GM18519 (cell line): ENCODE measurements at regions not wholly inside any gene's neighbourhood (a gene's known extent, or its start where the extent isn't known, plus 50 kb on each side); places are given as distances from the start of the nearest gene placed in this dataset.

Experiments used
- ATAC-seq: cut with Tn5 transposase; IDR thresholded peaks from one replicate; pipeline ENCODE4 v1.9.1; 2021; ENCODE audit warnings: mild to moderate bottlenecking, moderate library complexity; ENCODE audit not compliant: unreplicated experiment, low FRiP score

DNA sequence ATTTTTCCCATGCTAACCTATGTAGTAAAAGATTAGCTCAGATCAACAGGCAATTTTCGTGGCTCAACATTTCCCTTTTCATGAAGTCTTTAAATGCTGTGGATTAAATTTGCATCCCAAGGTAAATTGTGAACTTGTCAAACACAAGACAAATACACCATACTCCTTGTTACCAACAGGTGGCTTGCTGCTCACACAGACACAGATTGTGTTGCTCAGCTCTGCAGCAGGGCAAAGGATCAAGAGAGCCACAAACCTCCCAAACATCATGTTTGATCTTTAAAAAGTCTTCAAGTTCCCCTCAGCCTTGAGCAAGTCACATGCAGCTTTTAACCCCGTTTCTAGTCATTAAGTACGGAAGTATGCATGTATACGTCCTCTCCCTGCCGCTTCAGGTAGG lies 119.6 kb upstream of the CNTNAP4 start:
- ATAC-seq, result no peak

DNA sequence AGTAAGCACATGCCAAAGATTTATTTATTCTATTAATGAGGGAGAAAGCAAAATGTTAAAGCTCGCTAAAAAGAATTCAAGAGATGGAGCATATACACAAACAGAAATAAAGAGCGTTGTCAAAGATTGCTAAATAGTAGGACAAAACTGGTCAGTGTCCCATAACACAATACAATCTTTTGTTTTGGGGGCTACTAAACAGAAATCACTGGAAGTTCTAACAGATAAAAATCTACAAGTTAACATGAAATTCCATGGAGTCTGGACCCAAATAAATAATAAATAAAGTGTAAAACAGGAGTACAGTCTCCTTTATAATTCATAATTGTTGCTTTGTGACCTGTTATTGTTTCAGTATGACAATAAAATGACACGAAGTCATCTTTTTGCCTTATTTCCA lies 115.2 kb upstream of the CNTNAP4 start:
- ATAC-seq, result no peak

DNA sequence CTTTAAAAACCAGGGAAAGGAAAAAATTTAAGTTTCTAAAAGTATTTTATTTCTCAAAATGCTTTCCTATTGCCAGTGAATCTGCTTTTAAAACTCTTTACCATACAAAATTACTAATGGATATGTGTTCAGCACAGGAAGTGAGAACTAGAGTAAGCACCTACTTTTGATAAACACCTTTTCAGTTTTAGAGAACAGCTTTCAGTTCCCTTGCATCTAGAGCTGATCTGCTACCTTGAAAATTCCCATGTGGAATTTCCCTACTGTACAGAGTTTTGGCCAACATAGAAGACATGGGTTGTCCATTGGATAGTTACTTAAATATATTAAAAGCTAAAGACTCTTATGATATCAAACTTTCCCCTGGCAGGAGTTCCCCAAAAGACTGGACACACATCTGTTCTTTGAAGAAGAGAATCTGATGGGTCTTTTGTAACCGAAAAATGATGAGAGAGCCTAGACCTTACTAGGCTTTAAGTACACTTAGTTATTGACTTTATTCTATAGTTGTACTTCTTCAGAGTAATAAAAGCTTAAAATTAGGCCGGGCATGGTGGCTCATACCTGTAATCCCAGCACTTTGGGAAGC lies 112.1 kb upstream of the CNTNAP4 start:
- no peak for ATAC-seq

DNA sequence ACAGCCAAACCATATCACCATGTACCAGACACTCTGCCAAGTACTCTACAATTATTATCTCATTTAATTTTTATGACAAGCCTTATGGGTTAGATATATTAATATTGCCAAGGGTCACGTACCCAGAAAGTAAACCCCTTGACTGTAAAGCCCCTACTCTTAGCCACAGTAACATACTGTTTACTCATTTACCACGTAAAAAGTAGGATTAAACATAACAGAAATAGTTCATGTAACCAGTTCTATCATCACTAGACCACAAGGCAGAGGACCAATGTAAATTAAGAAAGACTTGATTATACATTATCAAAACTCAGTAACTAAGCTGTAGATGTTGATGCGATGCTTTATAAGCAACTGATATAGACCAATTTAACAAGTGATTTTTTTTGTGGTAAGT lies 101.5 kb upstream of the CNTNAP4 start:
- peak; percentile 9 for ATAC-seq

DNA sequence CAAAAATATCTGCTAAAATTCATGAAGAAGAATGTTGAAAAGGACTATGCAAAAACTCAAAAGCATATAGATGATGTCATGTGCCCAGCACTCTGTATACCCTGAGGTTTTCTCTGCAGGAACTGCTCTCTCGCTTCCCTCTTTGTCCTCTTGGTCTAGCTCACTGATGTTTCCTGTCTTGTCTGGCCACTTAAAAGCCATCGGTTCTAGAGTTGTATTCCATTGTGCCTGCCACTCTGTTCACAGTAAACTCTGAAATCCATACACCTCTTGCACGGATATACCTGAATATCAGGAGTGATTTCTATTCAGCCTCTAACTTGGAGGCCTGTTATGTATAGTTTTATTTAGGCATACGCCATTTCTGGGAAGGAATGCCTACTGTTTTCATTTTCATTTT lies 101.0 kb upstream of the CNTNAP4 start:
- peak; percentile 81 for ATAC-seq

DNA sequence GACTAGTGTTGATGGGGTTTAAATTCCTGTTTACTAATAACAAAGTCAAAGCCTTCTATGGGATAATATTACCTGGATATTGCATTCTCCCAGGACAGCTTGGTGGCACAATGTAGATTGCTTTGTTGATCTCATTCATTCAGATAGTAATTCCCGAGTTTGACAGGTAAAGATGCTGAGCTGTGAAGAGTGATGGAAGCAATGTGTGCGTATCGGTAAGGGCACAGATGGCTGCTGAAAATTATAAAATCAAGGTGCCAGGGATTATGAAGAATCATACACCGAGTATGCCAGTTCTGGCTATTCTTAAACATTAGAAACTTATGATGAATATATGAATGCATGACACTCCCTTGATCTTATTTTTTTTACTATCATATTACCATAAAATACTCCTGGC lies 100.6 kb upstream of the CNTNAP4 start:
- no peak for ATAC-seq

DNA sequence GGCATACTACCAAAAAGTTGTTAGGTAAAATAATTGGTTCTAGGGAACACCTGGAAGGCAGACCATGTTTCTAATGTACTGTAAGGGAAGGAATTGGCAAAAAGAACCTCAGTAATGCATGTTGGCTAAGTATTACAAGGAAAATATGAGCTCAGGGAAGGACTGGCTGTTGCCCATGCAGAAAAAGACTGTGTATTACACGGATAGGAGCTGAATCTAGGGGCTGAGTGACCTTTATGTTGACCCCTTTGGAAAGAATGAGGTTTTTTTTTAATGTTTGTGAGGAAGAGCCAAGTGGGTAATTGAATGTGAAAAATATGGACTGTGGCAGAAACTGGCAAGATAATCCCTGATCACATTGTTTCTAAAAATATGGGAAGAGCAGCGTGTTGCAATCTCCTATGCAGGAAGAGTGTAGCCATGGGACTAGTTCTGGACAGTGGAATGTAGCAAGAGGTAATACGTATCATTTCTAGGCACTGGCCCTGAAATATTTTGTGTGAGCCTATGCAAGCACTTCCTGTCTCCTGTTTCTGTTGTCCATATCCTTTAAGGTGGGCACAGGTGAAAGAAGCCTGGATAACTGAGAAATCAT lies 95.1 kb upstream of the CNTNAP4 start:
- ATAC-seq, result no peak

DNA sequence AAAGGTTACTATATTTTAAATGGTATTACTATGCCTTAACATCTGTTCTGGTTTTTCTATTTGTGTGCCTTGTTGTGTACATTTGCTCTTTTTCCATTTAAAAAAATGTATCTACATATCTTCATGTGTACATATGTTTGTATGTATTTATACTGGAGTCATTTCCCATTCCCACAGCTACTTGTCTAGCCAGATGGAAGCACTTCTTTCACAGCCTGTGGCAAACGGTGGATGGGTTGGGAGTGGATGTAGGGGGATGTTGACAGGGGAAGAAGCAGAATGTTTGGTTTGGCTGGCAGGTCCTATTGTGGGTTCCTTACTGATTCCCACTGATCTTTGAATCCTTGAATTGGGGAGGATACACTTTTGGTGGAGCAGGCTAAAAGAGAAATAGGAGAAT lies 93.6 kb upstream of the CNTNAP4 start:
- no peak for ATAC-seq

DNA sequence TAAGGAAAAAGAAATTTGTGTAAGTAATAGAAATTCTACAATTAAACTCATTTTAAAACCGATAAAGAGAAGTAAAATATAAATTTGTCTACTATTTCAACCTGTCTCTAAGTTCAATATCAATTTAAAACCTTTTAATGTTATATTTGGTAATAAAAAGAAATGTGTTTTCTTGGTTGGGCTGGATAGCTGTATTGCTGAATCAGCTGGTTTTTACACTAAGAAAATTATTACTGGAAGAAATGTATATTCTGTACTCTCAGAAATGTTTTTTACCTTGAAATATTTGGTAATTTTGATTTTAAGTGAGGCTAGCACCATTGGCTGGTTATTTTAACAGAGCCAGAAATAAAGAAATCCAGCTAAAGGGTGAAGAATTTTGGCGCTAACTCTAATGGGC lies 87.1 kb upstream of the CNTNAP4 start:
- ATAC-seq, result no peak

DNA sequence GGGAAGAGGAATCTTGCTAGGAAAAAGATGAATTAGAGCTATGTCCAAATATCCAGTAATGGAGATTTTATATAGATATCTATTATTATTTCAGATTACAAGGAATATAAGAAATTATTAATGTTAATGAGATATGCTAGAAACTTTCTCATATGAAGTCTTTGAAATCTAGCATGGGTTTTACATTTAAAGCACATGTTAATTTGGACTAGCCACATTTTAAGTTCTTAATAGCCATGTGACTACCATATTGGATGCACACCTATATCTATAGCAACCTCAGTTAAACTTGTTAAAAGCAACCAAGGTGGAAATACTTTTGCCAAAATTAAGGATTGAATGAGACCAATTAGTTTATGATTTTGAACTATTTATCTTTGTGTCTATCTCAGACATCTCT lies 86.7 kb upstream of the CNTNAP4 start:
- ATAC-seq, result no peak

DNA sequence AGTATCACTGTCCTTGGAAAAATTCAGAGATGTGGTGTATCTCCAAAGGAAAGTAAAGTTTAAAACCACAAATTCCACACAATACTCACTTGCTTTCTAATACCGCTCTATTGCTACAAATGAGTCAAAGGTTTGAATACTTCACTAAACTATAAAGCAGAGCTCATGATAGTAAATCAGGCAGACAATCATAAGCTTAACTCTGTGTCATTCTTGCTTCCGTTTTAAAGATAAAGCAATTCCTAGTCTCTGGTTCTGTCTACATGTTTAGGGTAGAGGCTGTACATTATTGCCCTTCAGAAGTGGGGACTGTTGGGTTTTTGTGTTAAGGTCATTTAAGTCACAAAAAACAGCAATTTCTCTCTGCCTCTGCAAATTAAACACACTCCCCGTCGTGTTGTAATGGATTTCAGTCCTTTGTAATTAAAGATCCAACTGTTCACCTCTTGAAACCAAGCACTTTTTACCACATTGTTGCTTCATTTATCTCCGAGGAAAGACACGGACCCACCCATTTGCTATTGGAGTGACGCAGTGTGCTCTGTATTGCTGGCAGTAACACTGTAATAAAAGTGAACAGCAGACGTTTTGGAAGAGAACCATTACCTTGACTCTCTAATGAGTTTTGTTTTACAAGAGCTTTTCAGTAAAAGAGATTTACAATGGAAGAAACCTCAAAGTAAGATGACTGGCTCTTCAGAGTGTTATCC lies 83.1 kb upstream of the CNTNAP4 start:
- no peak for ATAC-seq

DNA sequence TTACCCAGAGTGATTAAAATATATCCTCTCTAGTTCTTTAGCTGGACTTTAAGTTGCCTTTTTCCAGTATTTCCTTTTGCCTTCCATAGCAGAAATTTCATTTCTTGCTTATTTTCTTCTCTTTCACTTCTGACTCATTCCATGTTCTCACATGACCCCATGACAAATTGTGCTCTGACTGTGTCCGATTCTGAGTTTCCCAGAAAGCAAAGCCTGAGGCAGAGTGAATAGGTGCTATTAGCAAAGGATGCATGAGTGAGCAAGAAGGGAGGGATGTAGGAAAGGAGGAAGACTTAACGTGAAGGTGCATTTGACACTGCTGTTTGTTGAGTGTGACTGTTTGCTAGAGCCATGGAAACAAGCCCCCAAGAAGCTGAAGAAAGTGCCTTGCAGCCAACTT lies 82.6 kb upstream of the CNTNAP4 start:
- ATAC-seq, result no peak

DNA sequence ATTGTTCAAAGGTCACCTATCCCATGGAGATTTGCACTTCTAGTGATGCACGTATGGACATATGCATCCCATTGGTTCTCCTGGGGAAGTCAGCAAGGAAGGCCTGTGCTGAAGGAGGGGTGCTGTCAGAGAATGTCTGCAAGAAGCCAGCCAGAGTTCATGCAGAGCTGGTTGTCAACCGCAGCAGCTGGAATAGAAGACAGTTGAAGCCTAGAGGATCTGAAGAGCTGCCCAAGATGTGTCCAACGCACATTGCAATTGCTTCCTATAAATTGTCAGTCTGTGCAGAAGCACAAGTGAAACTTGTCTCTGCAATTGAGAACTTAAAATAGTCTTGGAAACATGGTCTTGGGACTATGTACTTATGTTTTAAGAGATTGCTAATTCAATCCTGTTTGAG lies 82.1 kb upstream of the CNTNAP4 start:
- no peak for ATAC-seq

DNA sequence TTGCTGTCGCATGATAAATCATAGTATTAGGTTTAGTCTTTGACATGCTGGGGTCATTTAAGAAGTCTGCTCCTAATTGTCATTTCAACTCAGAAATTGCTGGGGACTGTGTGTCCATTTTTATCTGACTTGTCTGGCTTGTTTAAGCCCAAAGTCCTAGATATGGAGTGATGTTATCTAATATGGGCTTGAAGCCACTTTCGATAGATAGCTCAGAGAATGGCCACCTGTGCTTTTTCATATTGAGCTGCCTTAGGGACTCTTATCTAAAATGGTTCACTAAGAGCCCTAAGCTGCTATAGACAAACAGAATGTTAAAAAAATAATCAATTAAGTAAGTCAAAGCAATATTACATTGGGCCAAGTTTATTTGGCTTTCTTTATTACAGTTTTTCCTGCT lies 81.6 kb upstream of the CNTNAP4 start:
- no peak for ATAC-seq

DNA sequence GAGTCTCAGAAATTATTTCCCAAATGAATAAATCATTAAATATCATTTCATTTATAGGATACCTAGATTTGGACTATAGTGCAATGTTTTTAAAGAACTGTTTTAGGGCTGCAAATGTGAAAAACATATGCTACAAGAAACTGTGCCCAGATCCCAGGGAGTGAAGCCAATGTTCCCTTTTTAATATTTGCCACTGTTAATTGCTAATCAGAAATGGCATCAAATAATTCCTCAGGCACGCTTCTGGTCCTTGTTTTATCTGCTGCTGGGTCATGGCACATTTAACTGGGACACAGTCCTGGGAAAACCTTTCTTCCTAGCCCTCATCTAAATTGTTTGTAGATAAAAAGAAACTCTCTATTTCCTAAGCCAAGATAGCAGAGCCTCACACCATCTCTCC lies 79.3 kb upstream of the CNTNAP4 start:
- ATAC-seq, result no peak

DNA sequence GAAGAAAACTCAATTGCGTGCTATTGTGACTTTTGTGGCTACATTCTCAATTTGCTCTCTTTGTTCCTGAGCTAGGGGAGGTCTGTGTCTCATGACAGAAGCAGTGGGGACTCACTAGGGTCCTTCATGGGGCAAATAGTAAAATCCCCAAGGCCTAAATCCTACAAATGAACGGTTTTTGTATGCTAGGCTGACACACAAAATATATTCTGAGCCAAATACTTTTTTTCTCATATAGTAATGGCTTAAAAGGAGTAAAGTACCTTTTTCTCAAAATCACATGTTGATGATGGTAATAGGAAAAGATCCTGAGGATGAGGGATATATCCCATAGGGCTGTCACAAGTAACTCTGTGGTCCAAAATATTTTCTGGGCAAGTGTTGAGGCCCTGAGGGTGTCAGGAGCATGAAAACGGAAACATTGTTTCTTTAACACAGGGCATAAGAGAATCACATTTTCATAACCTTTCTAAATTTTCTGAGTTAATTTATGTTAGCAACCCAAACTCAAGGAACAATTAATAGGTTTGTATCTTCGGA lies 77.5 kb upstream of the CNTNAP4 start:
- no peak for ATAC-seq

DNA sequence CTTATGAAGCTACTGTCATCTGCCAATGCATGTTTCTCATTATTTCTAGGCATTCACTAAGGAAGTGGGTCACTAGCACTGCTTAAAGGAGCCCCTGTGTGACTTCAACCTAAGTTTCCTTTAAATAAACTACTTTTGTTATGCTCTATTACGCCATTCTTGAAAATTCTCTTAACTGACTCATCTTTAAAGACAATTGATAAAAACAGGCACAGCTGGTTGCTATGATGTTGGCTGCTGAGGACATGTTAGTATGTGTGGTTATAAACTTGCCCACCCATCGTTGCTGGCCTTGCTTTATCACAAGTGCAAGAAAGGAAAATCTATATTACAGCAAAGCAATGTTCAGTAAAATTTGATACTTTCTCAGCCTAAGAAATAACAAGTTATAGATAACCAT lies 75.8 kb upstream of the CNTNAP4 start:
- no peak for ATAC-seq

DNA sequence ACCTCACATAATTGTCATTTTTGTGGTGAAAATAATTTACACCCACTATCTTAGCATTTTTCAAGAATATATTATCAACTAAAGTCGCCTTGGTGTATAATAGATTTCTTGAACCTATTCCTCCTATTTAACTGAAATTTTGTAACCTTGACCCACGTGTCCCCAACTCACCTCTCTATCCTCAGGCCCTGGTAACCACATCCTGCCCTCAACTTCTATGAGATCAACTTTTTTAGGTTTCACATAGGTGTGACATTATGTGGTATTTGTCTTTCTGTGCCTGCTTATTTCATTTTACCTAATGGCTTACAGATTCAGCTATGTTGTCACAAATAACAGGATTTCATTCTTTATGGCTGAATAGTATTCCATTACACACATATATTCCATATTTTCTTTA lies 73.0 kb upstream of the CNTNAP4 start:
- no peak for ATAC-seq

DNA sequence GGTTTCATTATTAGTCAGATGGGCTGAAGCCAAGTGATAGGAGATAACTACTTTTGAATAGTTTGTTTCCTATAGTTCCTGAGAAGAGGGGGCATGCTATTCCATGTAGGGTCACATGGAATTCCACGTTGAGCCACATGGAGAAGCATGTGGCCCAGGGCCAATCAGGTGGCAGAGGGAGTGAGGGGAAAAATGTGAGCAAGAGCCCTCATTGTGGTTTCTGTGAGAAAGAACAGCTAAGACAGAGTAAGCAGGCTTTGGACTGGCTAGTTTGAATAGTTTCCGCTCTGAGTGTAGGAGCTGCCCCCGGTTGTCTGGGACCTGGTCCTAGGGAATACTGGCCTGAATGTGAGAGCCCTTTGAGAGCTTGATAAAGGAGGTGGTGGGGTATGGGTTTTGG lies 69.9 kb upstream of the CNTNAP4 start:
- no peak for ATAC-seq

DNA sequence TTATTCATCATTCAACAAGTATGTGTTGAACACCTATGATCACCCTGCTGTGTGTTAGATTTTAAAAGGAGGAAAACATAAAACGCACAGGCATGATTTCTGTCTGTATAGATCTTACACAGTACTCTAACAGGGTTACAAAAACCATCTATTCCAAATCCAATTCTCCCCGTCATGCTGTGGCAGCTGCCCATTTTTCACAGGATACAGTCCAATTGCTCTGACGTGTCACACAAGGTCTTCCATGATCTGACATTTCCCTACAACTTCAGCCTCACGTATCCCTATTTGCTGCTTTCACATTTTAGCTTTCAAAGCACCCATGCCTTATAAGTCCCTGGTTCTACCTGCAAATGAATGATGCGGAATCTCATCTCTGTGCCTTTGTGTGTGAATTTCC lies 67.0 kb upstream of the CNTNAP4 start:
- ATAC-seq, result no peak

DNA sequence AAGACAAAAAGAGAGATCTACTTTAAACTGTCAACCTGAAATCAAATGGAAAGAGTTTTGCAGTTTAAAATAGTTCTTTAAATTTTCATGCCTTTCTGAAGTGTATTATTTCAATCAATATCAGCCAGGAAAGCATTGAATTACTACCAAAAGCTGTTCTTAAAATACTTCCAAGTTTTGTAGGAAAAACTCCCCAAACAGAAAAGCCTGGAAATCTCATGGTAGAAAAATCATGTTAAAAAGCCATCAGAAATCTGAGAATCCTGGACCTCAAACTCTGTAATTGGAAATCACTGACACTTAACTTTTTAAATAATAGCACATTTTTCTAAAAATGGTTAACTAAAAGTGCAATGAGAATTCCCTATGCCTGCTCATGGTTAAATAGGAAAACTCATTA lies 63.3 kb upstream of the CNTNAP4 start:
- no peak for ATAC-seq

DNA sequence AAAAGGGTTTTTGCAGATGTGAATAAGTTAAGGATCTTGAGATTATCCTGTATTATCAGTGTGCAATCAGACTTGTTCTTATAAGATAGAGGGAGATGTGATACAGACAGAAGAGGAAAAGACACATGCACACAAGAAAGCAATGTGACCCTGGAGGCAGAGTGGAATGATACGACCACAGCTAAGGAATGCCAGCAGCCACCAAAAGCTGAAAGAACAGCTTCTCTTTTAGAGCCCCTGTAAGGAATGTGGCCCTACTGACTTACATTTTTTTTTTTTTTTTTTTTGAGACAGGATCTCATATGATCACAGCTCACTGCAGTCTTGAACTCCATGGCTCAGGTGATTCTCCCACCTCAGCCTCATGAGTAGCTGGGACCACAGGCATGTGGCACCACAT lies 62.3 kb upstream of the CNTNAP4 start:
- no peak for ATAC-seq
